DOHH2 (cell line): ENCODE measurements at regions not wholly inside any gene's neighbourhood (a gene's known extent, or its start where the extent isn't known, plus 50 kb on each side); places are given as distances from the start of the nearest gene placed in this dataset.

Experiments used
- H3F3A ChIP-seq: fragments of 200-600 bp; sonication (generic), shearing (Covaris generic); 2 replicates; pipeline ENCODE4 v1.6.0; 2016; ENCODE audit warnings: antibody characterized with exemption, mild to moderate bottlenecking; ENCODE audit not compliant: control insufficient read depth, insufficient read depth
- H3K27ac ChIP-seq: fragments of 200-600 bp; sonication (generic); 2 replicates; pipeline ENCODE4 v1.5.1; 2014; ENCODE audit warnings: low read depth, mild to moderate bottlenecking, low read length, moderate library complexity
- H3K27me3 ChIP-seq: fragments of 200-600 bp; sonication (generic); 2 replicates; pipeline ENCODE4 v1.6.1; 2014; ENCODE audit warnings: mild to moderate bottlenecking, low read length, mixed read lengths; ENCODE audit not compliant: control insufficient read depth
- H3K36me3 ChIP-seq: fragments of 200-600 bp; sonication (generic); 2 replicates; pipeline ENCODE4 v1.6.1; 2014; ENCODE audit warnings: mild to moderate bottlenecking, low read length, moderate library complexity, mixed read lengths; ENCODE audit not compliant: control insufficient read depth
- H3K4me1 ChIP-seq: fragments of 200-600 bp; sonication (generic); 2 replicates; pipeline ENCODE4 v1.6.1; 2014; ENCODE audit warnings: mild to moderate bottlenecking, low read length, mixed read lengths; ENCODE audit not compliant: control insufficient read depth
- H3K4me2 ChIP-seq: fragments of 200-600 bp; sonication (generic); 2 replicates; pipeline ENCODE4 v1.6.0; 2014; ENCODE audit warnings: mild to moderate bottlenecking, low read length, moderate library complexity
- H3K4me3 ChIP-seq: fragments of 200-600 bp; sonication (generic); 2 replicates; pipeline ENCODE4 v1.5.1; 2014; ENCODE audit warnings: mild to moderate bottlenecking, low read length, mixed read lengths
- H3K79me2 ChIP-seq: fragments of 200-600 bp; sonication (generic); 2 replicates; pipeline ENCODE4 v1.6.1; 2014; ENCODE audit warnings: mild to moderate bottlenecking, low read length, mixed read lengths; ENCODE audit not compliant: control insufficient read depth
- H3K9me2 ChIP-seq: fragments of 200-600 bp; sonication (generic); replicated peaks from 2 replicates; pipeline ENCODE4 v1.6.1; 2014; ENCODE audit warnings: mild to moderate bottlenecking, low read length, mixed read lengths; ENCODE audit not compliant: control insufficient read depth
- H3K9me3 ChIP-seq: fragments of 200-600 bp; sonication (generic); 2 replicates; pipeline ENCODE4 v1.6.1; 2014; ENCODE audit warnings: antibody characterized with exemption, low read length, mixed read lengths; ENCODE audit not compliant: control insufficient read depth, insufficient read depth
- H4K20me1 ChIP-seq: fragments of 200-600 bp; sonication (generic); 2 replicates; pipeline ENCODE4 v1.6.0; 2014; ENCODE audit warnings: low read depth, mild to moderate bottlenecking, antibody characterized with exemption, low read length, moderate library complexity; ENCODE audit not compliant: control insufficient read depth, insufficient read depth
- CTCF ChIP-seq: fragments of 200-600 bp; sonication (generic); IDR thresholded peaks from one replicate; pipeline ENCODE4 v1.5.1; 2014; ENCODE audit warnings: antibody characterized with exemption, mild to moderate bottlenecking, low read depth, low read length; ENCODE audit not compliant: poor library complexity, severe bottlenecking
- EZH2phosphoT487 ChIP-seq: fragments of 200-600 bp; sonication (generic); IDR thresholded peaks from 2 replicates; pipeline ENCODE4 v1.6.1; 2017; ENCODE audit warnings: borderline replicate concordance, mild to moderate bottlenecking, antibody characterized with exemption, low read length, moderate library complexity, mixed read lengths

GRCh38 chr3:81364411-81364810 is 397.0 kb downstream of the GBE1 start:
- H3K4me2 ChIP-seq, result no peak overlapping the region
- no peak overlapping the region for H3K4me3 ChIP-seq
- H3K4me1 ChIP-seq, result no peaks in the 10 kb centered on the region
- no peaks in the 10 kb centered on the region for H3K27me3 ChIP-seq
- no peaks in the 10 kb centered on the region for H3F3A ChIP-seq
- H3K9me2 ChIP-seq, result no peaks in the 10 kb centered on the region
- H3K36me3 ChIP-seq, result no peaks in the 10 kb centered on the region
- H3K9me3 ChIP-seq, result no peaks in the 10 kb centered on the region
- H3K27ac ChIP-seq, result no peak overlapping the region
- no peaks in the 10 kb centered on the region for H3K79me2 ChIP-seq
- no peaks in the 10 kb centered on the region for H4K20me1 ChIP-seq
- TF ChIP-seq CTCF (no peak), EZH2phosphoT487 (no peak)

- Histone ChIP-seq H4K20me1 (no peaks in the 10 kb centered on the region), H3K4me3 (no peak overlapping the region), H3F3A (no peaks in the 10 kb centered on the region), H3K27me3 (no peaks in the 10 kb centered on the region), H3K27ac (no peak overlapping the region), H3K4me1 (no peaks in the 10 kb centered on the region), H3K4me2 (no peak overlapping the region), H3K9me3 (no peaks in the 10 kb centered on the region), H3K9me2 (no peaks in the 10 kb centered on the region), H3K79me2 (no peaks in the 10 kb centered on the region), H3K36me3 (no peaks in the 10 kb centered on the region)
- TF ChIP-seq CTCF (no peak), EZH2phosphoT487 (no peak)
Observed at GRCh38 chr3:81363816-81364215, 397.6 kb downstream of the GBE1 start.

GRCh38 chr3:81354119-81354518 is 407.3 kb downstream of the GBE1 start:
- H3K9me3 ChIP-seq, result no peaks in the 10 kb centered on the region
- H3K4me3 ChIP-seq, result no peak overlapping the region
- H3F3A ChIP-seq, result no peaks in the 10 kb centered on the region
- H3K27ac ChIP-seq, result no peak overlapping the region
- H3K27me3 ChIP-seq, result no peaks in the 10 kb centered on the region
- no peak for TF ChIP-seq EZH2phosphoT487
- no peaks in the 10 kb centered on the region for H3K79me2 ChIP-seq
- H3K4me2 ChIP-seq, result no peak overlapping the region
- H3K9me2 ChIP-seq, result no peaks in the 10 kb centered on the region
- no peaks in the 10 kb centered on the region for H3K36me3 ChIP-seq
- H3K4me1 ChIP-seq, result no peaks in the 10 kb centered on the region
- H4K20me1 ChIP-seq, result no peaks in the 10 kb centered on the region

GRCh38 chr3:81352867-81353266 is 408.6 kb downstream of the GBE1 start:
- Histone ChIP-seq H3K9me2 (no peaks in the 10 kb centered on the region), H3K27ac (no peak overlapping the region), H3F3A (no peaks in the 10 kb centered on the region), H3K4me3 (no peak overlapping the region), H3K9me3 (no peaks in the 10 kb centered on the region), H3K4me2 (no peak overlapping the region), H3K79me2 (no peaks in the 10 kb centered on the region), H3K36me3 (no peaks in the 10 kb centered on the region), H4K20me1 (no peaks in the 10 kb centered on the region), H3K27me3 (no peaks in the 10 kb centered on the region), H3K4me1 (no peaks in the 10 kb centered on the region)
- no peak for TF ChIP-seq EZH2phosphoT487
- TF ChIP-seq CTCF, result no peak
